Keratinocyte (primary cell): ENCODE measurements at regions not wholly inside any gene's neighbourhood (a gene's known extent, or its start where the extent isn't known, plus 50 kb on each side); places are given as distances from the start of the nearest gene placed in this dataset.

Experiments
- DNase-seq: peaks from one replicate; pipeline ENCODE4 v3.0.0-alpha.2; 2011; ENCODE audit warnings: low read depth, missing footprints, low spot score
- FAIRE-seq: peaks from 2 replicates; lab custom pipeline; 2011; peaks lifted over from hg19 to GRCh38; lab: Jason Lieb, UNC
- H2AFZ ChIP-seq: 2 replicates; pipeline ENCODE4 v1.6.0; 2012; ENCODE audit warnings: low read length, control low read depth, inconsistent platforms; ENCODE audit not compliant: control insufficient read depth
- H3K27ac ChIP-seq: 2 replicates; pipeline ENCODE4 v1.5.1; 2011; ENCODE audit warnings: low read length; ENCODE audit not compliant: control insufficient read depth, insufficient read depth
- H3K27me3 ChIP-seq: 3 replicates; pipeline ENCODE4 v1.6.0; 2011; ENCODE audit warnings: low read length; ENCODE audit not compliant: control insufficient read depth, insufficient read depth; ENCODE audit errors: extremely low read depth
- H3K36me3 ChIP-seq, 2 experiments: 2 replicates in 1 of 2; 3 replicates in 1 of 2; pipeline ENCODE4 v1.5.1; 2011; ENCODE audit warnings: low read length in 2 of 2, mild to moderate bottlenecking in 1 of 2; ENCODE audit not compliant: control insufficient read depth in 2 of 2, insufficient read depth in 2 of 2; ENCODE audit errors: extremely low read depth in 1 of 2
- H3K4me1 ChIP-seq: 3 replicates; pipeline ENCODE4 v1.5.1; 2011; ENCODE audit warnings: low read length; ENCODE audit not compliant: control insufficient read depth, insufficient read depth; ENCODE audit errors: extremely low read depth
- H3K4me2 ChIP-seq: 3 replicates; pipeline ENCODE4 v1.6.0; 2011; ENCODE audit warnings: low read depth, low read length; ENCODE audit not compliant: control insufficient read depth, insufficient read depth; ENCODE audit errors: extremely low read depth
- H3K4me3 ChIP-seq, 3 experiments: fragments of 200-600 bp in 1 of 3; sonication (generic) in 1 of 3; 2 replicates in 2 of 3; 3 replicates in 1 of 3; pipeline ENCODE4 v1.5.1; 2011 to 2016; ENCODE audit warnings: low read length in 3 of 3, mild to moderate bottlenecking in 3 of 3, control low read depth in 2 of 3, inconsistent platforms in 1 of 3, low read depth in 1 of 3, mixed read lengths in 1 of 3, mixed run types in 1 of 3, moderate library complexity in 1 of 3; ENCODE audit not compliant: control insufficient read depth in 2 of 3, insufficient read depth in 2 of 3; ENCODE audit errors: extremely low read depth in 1 of 3
- H3K79me2 ChIP-seq: 2 replicates; pipeline ENCODE4 v1.6.0; 2012; ENCODE audit warnings: low read length; ENCODE audit not compliant: control insufficient read depth, insufficient read depth
- H3K9ac ChIP-seq: 3 replicates; pipeline ENCODE4 v1.6.0; 2011; ENCODE audit warnings: low read length; ENCODE audit not compliant: control insufficient read depth, insufficient read depth; ENCODE audit errors: extremely low read depth
- H3K9me1 ChIP-seq: 3 replicates; pipeline ENCODE4 v1.6.0; 2011; ENCODE audit warnings: low read length; ENCODE audit not compliant: control insufficient read depth, insufficient read depth; ENCODE audit errors: extremely low read depth
- H3K9me3 ChIP-seq: 2 replicates; pipeline ENCODE4 v1.5.1; 2012; ENCODE audit warnings: low read depth, low read length; ENCODE audit not compliant: control insufficient read depth
- H4K20me1 ChIP-seq: 3 replicates; pipeline ENCODE4 v1.6.0; 2011; ENCODE audit warnings: low read length; ENCODE audit not compliant: control insufficient read depth, insufficient read depth; ENCODE audit errors: extremely low read depth
- EZH2 ChIP-seq: IDR thresholded peaks from one replicate; pipeline ENCODE4 v1.6.1; 2012; ENCODE audit warnings: inconsistent platforms, mild to moderate bottlenecking, low read length, moderate library complexity
- dilution Hi-C: fragments of 300-500 bp; cut with MboI; formaldehyde crosslinking; loops from one replicate; pipeline ENCODE4 v1.7.0; 2020; ENCODE audit warnings: low sequenced_read_pairs; ENCODE audit not compliant: extremely low pct_ligation_motif_present
- TF ChIP-seq, protein P1 (sequence below), 3 experiments: IDR thresholded peaks in 1 of 3; conservative IDR thresholded peaks in 1 of 3; optimal IDR thresholded peaks in 1 of 3; 2 replicates in 2 of 3; 3 replicates in 1 of 3; pipeline versions ENCODE3 to v1.5.1; 2011; ENCODE audit warnings: low read length in 3 of 3, mild to moderate bottlenecking in 3 of 3, moderate library complexity in 2 of 3, control low read depth in 1 of 3, inconsistent platforms in 1 of 3; ENCODE audit not compliant: insufficient read depth in 2 of 3; ENCODE audit errors: extremely low read depth in 1 of 3

DNA sequence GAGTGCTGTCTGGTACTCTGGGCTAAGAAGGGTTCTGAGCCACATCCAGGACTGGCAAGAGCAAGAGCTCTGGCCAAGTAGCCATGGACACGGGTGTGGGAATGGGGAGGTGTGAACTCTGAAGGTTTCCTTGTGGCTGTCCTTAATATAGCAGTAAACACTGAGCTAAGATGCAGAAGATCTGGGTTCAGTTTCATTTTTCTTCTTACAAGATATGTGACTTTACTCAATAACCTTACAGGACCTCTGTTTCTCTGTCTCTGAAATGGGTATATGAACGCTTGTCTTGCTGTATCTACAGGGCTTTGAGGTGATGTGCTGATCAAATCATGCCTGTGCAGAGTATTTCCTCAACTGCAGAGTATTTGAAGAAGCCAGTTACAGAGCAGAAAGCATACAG is 521.2 kb downstream of the VRK1 start:
- H3K9ac ChIP-seq, result no peak overlapping the region
- FAIRE-seq, result no peak
- H3K79me2 ChIP-seq, result no peaks in the 10 kb centered on the region
- no peaks in the 10 kb centered on the region for H3K4me1 ChIP-seq
- no peak overlapping the region for H2AFZ ChIP-seq
- TF ChIP-seq, protein P1, sequence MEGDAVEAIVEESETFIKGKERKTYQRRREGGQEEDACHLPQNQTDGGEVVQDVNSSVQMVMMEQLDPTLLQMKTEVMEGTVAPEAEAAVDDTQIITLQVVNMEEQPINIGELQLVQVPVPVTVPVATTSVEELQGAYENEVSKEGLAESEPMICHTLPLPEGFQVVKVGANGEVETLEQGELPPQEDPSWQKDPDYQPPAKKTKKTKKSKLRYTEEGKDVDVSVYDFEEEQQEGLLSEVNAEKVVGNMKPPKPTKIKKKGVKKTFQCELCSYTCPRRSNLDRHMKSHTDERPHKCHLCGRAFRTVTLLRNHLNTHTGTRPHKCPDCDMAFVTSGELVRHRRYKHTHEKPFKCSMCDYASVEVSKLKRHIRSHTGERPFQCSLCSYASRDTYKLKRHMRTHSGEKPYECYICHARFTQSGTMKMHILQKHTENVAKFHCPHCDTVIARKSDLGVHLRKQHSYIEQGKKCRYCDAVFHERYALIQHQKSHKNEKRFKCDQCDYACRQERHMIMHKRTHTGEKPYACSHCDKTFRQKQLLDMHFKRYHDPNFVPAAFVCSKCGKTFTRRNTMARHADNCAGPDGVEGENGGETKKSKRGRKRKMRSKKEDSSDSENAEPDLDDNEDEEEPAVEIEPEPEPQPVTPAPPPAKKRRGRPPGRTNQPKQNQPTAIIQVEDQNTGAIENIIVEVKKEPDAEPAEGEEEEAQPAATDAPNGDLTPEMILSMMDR (optimal IDR thresholded peaks at IDR 0.05 in 1 of 3, IDR thresholded peaks at IDR 0.05 in 1 of 3, conservative IDR thresholded peaks at IDR 0.05 in 1 of 3; ENCODE audit: extremely low read depth in 1 of 3, insufficient read depth in 2 of 3, low read length in 3 of 3), result no peak
- TF ChIP-seq EZH2, result no peak
- H3K9me1 ChIP-seq, result no peaks in the 10 kb centered on the region
- no peak overlapping the region for H3K27ac ChIP-seq
- no peak overlapping the region for H3K4me2 ChIP-seq
- H3K9me3 ChIP-seq, result no peaks in the 10 kb centered on the region
- dilution Hi-C loops, result no loop called here
- H4K20me1 ChIP-seq, result no peaks in the 10 kb centered on the region
- no peak overlapping the region for H3K4me3 ChIP-seq
- no peak for DNase-seq
- no peaks in the 10 kb centered on the region for H3K27me3 ChIP-seq
- no peaks in the 10 kb centered on the region for H3K36me3 ChIP-seq

DNA sequence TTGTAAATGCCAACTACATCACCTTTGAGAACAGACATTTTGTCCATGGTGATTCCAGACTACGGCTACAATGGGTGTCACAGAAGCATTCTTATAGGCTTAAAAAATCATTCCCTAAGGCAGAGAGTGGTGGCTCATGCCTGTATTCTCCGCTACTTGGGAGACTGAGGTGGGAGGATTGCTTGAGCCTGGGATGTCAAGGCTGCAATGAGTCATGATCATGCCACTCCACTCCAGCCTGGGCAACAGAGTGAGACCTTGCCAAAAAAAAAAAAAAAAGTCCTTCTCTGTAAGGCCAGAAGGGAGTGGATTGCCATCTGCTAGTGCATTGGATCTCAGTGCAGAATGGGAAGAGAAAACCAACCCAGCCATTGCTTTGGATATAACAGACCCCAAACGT is 522.5 kb downstream of the VRK1 start:
- H3K79me2 ChIP-seq, result no peaks in the 10 kb centered on the region
- no peak overlapping the region for H3K27ac ChIP-seq
- no peak overlapping the region for H3K9ac ChIP-seq
- dilution Hi-C loops, result no loop called here
- H3K4me3 ChIP-seq, result no peak overlapping the region
- no peaks in the 10 kb centered on the region for H4K20me1 ChIP-seq
- FAIRE-seq (no peak), DNase-seq (no peak)
- no peaks in the 10 kb centered on the region for H3K9me1 ChIP-seq
- no peaks in the 10 kb centered on the region for H3K4me1 ChIP-seq
- H2AFZ ChIP-seq, result no peak overlapping the region
- H3K36me3 ChIP-seq, result no peaks in the 10 kb centered on the region
- H3K9me3 ChIP-seq, result no peaks in the 10 kb centered on the region
- no peak overlapping the region for H3K4me2 ChIP-seq
- no peaks in the 10 kb centered on the region for H3K27me3 ChIP-seq
- TF ChIP-seq EZH2, result no peak
- TF ChIP-seq, protein P1 (optimal IDR thresholded peaks at IDR 0.05 in 1 of 3, IDR thresholded peaks at IDR 0.05 in 1 of 3, conservative IDR thresholded peaks at IDR 0.05 in 1 of 3; ENCODE audit: extremely low read depth in 1 of 3, insufficient read depth in 2 of 3, low read length in 3 of 3), result no peak
